CD14-positive monocyte (primary cell): ENCODE measurements at regions not wholly inside any gene's neighbourhood (a gene's known extent, or its start where the extent isn't known, plus 50 kb on each side); places are given as distances from the start of the nearest gene placed in this dataset.

Source experiments
- DNase-seq, 3 donors: peaks; one replicate each; pipeline ENCODE4 v3.0.0-alpha.2; 2011 to 2022
- H2AFZ ChIP-seq: 2 replicates; pipeline ENCODE4 v1.6.0; 2012; ENCODE audit warnings: mild to moderate bottlenecking, low read depth, low read length, inconsistent platforms; ENCODE audit not compliant: insufficient read depth, poor library complexity, severe bottlenecking
- H3K27ac ChIP-seq, 2 donors: 1 replicate in 1 of 2; 2 replicates in 1 of 2; pipeline ENCODE4 v1.5.1; 2012 to 2013; ENCODE audit warnings: low read length in 2 of 2, control low read depth in 1 of 2, inconsistent platforms in 1 of 2, low read depth in 1 of 2, mild to moderate bottlenecking in 1 of 2
- H3K27me3 ChIP-seq, 2 donors: one replicate each; pipeline versions ENCODE4 v1.6.0 to v1.6.1; 2011 to 2013; ENCODE audit warnings: low read length in 2 of 2; ENCODE audit not compliant: control insufficient read depth in 2 of 2, insufficient read depth in 2 of 2
- H3K36me3 ChIP-seq, 2 donors: replicated peaks in 1 of 2; 1 replicate in 1 of 2; 2 replicates in 1 of 2; pipeline versions ENCODE4 v1.5.1 to v1.6.1; 2012 to 2013; ENCODE audit warnings: low read length in 2 of 2, control low read depth in 1 of 2, inconsistent platforms in 1 of 2, mild to moderate bottlenecking in 1 of 2; ENCODE audit not compliant: insufficient read depth in 2 of 2, control insufficient read depth in 1 of 2
- H3K4me1 ChIP-seq, 2 donors: 1 replicate in 1 of 2; 2 replicates in 1 of 2; pipeline versions ENCODE4 v1.5.1 to v1.6.1; 2012 to 2013; ENCODE audit warnings: low read length in 2 of 2, control low read depth in 1 of 2, inconsistent platforms in 1 of 2, mild to moderate bottlenecking in 1 of 2, moderate library complexity in 1 of 2; ENCODE audit not compliant: insufficient read depth in 2 of 2, control insufficient read depth in 1 of 2
- H3K4me2 ChIP-seq: replicated peaks from 2 replicates; pipeline ENCODE3; 2012; ENCODE audit warnings: low read length, moderate library complexity, mild to moderate bottlenecking; ENCODE audit not compliant: poor library complexity, severe bottlenecking; ENCODE audit errors: extremely low read depth
- H3K4me3 ChIP-seq, 3 experiments: fragments of 200-600 bp in 1 of 3; sonication (generic) in 1 of 3; replicated peaks in 1 of 3; 1 replicate in 2 of 3; 2 replicates in 1 of 3; pipeline ENCODE4 v1.5.1; 2011 to 2013; ENCODE audit warnings: low read length in 3 of 3, mild to moderate bottlenecking in 3 of 3, control low read depth in 2 of 3, low read depth in 2 of 3, inconsistent platforms in 1 of 3, moderate library complexity in 1 of 3
- H3K79me2 ChIP-seq: 2 replicates; pipeline ENCODE4 v1.6.0; 2012; ENCODE audit warnings: mild to moderate bottlenecking, control low read depth, inconsistent platforms, low read length, moderate library complexity; ENCODE audit not compliant: insufficient read depth
- H3K9ac ChIP-seq: 2 replicates; pipeline ENCODE4 v1.6.0; 2017; ENCODE audit warnings: low read length, mild to moderate bottlenecking; ENCODE audit not compliant: insufficient read depth, poor library complexity, severe bottlenecking
- H3K9me3 ChIP-seq, 2 donors: replicated peaks in 1 of 2; 1 replicate in 1 of 2; 2 replicates in 1 of 2; pipeline versions ENCODE4 v1.5.1 to v1.6.1; 2012 to 2013; ENCODE audit warnings: low read length in 2 of 2, control low read depth in 1 of 2; ENCODE audit not compliant: control insufficient read depth in 1 of 2, insufficient read depth in 1 of 2
- H4K20me1 ChIP-seq: 2 replicates; pipeline ENCODE4 v1.6.0; 2012; ENCODE audit warnings: mild to moderate bottlenecking, low read length, control low read depth, moderate library complexity; ENCODE audit not compliant: insufficient read depth
- H3K27ac Mint-ChIP-seq, 7 donors: one replicate each; pipeline ENCODE4 v1.8.0; 2020; ENCODE audit warnings: mild to moderate bottlenecking in 7 of 7, mixed read lengths in 7 of 7, moderate library complexity in 6 of 7, inconsistent platforms in 2 of 7
- H3K27me3 Mint-ChIP-seq, 3 donors: one replicate each; pipeline ENCODE4 v1.8.0; 2021 to 2022; ENCODE audit warnings: low read depth in 3 of 3, mild to moderate bottlenecking in 3 of 3, mixed read lengths in 3 of 3, moderate library complexity in 3 of 3, inconsistent platforms in 1 of 3
- H3K36me3 Mint-ChIP-seq, 2 donors: one replicate each; pipeline ENCODE4 v1.8.0; 2020; ENCODE audit warnings: mixed read lengths in 2 of 2, inconsistent platforms in 1 of 2, mild to moderate bottlenecking in 1 of 2
- H3K4me1 Mint-ChIP-seq: one replicate; pipeline ENCODE4 v1.8.0; 2020; ENCODE audit warnings: mild to moderate bottlenecking, mixed read lengths
- H3K4me3 Mint-ChIP-seq, 2 donors: one replicate each; pipeline ENCODE4 v1.8.0; 2020; ENCODE audit warnings: mild to moderate bottlenecking in 2 of 2, mixed read lengths in 2 of 2, moderate library complexity in 1 of 2
- H3K9me3 Mint-ChIP-seq, 7 donors: one replicate each; pipeline ENCODE4 v1.8.0; 2020 to 2022; ENCODE audit warnings: mixed read lengths in 7 of 7, mild to moderate bottlenecking in 6 of 7, moderate library complexity in 6 of 7, inconsistent platforms in 2 of 7
- CTCF ChIP-seq: fragments of 200-600 bp; IDR thresholded peaks from one replicate; pipeline ENCODE4 v1.8.0; 2022; ENCODE audit warnings: antibody characterized with exemption, mild to moderate bottlenecking
- WGBS: methylation state at CpG from one replicate; pipeline ENCODE4 v1.1.5; 2013; ENCODE audit warnings: missing lambda C conversion rate; ENCODE audit not compliant: insufficient coverage; 5-methylcytosine and 5-hydroxymethylcytosine counted together
- intact Hi-C, 2 donors: fragments of 100-400 bp; cut with micrococcal nuclease; formaldehyde crosslinking; loops; one replicate each; pipeline versions ENCODE4 v1.15.0 to v1.15.1; 2023

GRCh38 chr15:60191016-60191415, 186.9 kb downstream of the FOXB1 start:
- H3K36me3 ChIP-seq = no peaks in the 10 kb centered on the region
- H3K9ac ChIP-seq = no peak overlapping the region
- intact Hi-C loops = no loop called here
- H3K4me1 ChIP-seq = no peaks in the 10 kb centered on the region
- H2AFZ ChIP-seq = no peak overlapping the region
- WGBS = no CpG with 5 or more reads among the region's 6 CpGs
- TF ChIP-seq CTCF = no peak
- no peaks in the 10 kb centered on the region for H3K9me3 ChIP-seq
- no peak for DNase-seq
- H3K79me2 ChIP-seq = no peaks in the 10 kb centered on the region
- no peak overlapping the region for H3K4me3 ChIP-seq
- no peak overlapping the region for H3K4me2 ChIP-seq
- Mint-ChIP-seq H3K4me1 (peaks cover 3% of the 10 kb centered on the region), H3K4me3 (no peak overlapping the region), H3K27ac (no peak overlapping the region), H3K27me3 (peaks cover 0 to 4% (median 3%) of the 10 kb centered on the region in 3 donors), H3K9me3 (peaks cover 0 to 2% (median 0%) of the 10 kb centered on the region in 7 donors), H3K36me3 (no peaks in the 10 kb centered on the region)
- H3K27ac ChIP-seq = no peak overlapping the region
- H4K20me1 ChIP-seq = no peaks in the 10 kb centered on the region
- H3K27me3 ChIP-seq = no peaks in the 10 kb centered on the region

DNA sequence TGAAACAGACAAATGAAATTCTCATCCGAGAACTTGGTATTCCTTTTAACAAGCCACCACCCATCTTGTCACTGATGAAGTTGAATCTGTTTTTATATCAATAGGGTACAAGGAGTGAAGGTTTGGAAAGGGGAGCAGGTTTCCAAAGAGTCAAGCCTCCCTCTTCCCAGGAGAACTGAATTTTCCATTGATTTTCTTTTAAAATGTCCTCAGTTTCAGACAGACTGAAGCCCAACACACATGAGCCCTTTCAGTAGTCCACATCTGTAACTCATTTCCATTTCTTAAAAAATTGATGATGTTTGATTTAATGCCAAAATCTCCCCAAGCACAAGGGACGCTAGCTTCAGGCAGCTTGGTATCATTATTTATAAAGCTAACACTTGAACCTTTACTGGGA, 187.7 kb downstream of the FOXB1 start:
- Histone ChIP-seq H4K20me1 (no peaks in the 10 kb centered on the region), H3K4me1 (no peaks in the 10 kb centered on the region), H3K36me3 (no peaks in the 10 kb centered on the region), H2AFZ (no peak overlapping the region), H3K4me2 (no peak overlapping the region), H3K4me3 (no peak overlapping the region), H3K27ac (no peak overlapping the region), H3K27me3 (no peaks in the 10 kb centered on the region), H3K9ac (no peak overlapping the region), H3K9me3 (no peaks in the 10 kb centered on the region), H3K79me2 (no peaks in the 10 kb centered on the region)
- 100% methylated on average over 1 of the region's 2 CpGs for WGBS
- DNase-seq = no peak
- Mint-ChIP-seq H3K27ac (no peak overlapping the region), H3K27me3 (peaks cover 2 to 4% (median 3%) of the 10 kb centered on the region in 3 donors), H3K36me3 (no peaks in the 10 kb centered on the region), H3K4me3 (no peak overlapping the region), H3K9me3 (peaks cover 0 to 2% (median 0%) of the 10 kb centered on the region in 7 donors), H3K4me1 (peaks cover 3% of the 10 kb centered on the region)
- TF ChIP-seq CTCF = no peak
- intact Hi-C loops = no loop called here
